ENCODE measurements at regions not wholly inside any gene's neighbourhood (a gene's known extent, or its start where the extent isn't known, plus 50 kb on each side); places are given as distances from the start of the nearest gene placed in this dataset.
"Not testable (repeated sequence)": the region's sequence is repeated elsewhere in the genome, so short reads cannot be mapped to it uniquely, and the experiment has no call there.

DNA sequence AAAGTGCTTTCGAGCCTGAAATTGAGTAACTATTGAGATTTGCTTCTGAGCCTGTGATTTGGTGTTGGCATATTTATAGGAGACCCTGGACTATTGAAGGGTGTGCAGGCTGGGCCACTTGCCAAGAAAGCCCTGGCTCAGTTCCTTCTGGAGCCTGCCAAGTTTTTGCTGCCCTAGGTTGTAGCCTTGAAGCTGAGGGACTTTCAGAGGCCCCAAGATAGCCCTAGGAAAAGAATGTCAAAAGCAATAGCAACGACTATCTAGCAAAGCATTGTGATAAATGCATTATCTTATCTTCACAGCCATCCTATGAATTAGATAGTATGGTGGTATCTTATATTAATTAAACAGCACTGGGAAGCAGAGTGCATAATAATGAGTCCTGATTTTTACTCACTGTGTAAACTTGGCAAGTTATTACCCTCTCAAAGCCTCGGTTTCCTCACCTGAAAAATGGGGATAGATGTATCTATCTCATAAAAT lies 473.7 kb upstream of the PODXL start:
- no peak for DNase-seq (ENCODE audit: low read depth in 1 of 2, low spot score in 1 of 2)

DNA sequence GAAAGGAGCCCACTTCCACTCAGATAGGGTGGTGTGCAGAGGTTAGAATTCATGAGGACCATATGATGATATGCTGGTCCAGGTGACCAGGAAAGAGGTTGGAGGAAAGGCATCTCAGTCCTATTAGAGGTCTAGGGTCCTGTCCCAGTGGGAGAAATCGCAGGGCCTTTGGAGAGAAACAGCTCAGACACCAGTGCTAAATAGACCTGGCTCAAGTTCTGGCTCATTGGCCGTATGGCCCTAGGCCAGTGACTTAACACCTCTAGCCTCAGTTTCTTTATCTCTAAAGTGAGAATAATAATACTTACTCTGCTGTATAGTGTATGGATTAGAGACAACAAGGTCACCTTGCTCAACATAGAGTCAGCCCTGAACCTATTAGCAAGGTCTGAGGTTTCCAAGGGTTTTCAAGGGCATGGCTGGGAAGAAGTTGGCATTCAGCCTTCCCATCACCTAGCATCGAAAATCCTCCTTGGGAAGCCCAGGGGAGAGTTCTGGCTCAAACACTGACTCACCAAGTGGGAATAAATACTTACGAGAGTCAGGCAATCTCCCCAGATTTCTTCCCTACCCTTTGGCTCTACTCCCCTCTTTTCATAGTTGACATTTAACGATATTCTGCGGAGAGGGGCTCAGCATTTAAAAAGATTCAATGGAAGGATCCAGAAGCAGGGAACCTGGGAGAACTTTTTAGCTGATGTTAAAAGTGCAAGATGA lies 473.1 kb upstream of the PODXL start:
- no peak for DNase-seq (ENCODE audit: low read depth in 1 of 2, low spot score in 1 of 2)

- no peak for DNase-seq (ENCODE audit: low read depth in 1 of 2, low spot score in 1 of 2)
These were observed 471.9 kb upstream of the PODXL start for GRCh38 chr7:132028144-132028920.

DNA sequence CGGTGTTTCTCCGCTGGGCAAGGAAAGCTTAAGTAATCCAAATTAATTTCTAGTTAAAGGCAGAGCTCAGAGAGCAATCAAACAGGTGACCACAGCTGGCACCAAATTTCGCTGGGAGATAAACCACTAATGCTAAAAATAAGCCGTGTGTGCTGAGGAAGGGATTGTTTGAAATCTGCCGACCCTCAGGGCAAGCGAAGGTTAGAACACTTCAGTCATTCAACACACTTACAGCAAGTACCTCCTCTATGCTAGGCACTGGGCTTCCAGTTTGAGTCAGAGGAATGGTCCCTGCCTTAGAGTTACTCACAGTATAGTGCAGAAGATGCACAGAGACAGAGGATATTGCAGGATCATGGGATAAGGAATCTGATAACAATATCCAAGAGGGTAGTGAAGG lies 467.9 kb upstream of the PODXL start:
- DNase-seq (ENCODE audit: low read depth in 1 of 2, low spot score in 1 of 2), result no peak

DNA sequence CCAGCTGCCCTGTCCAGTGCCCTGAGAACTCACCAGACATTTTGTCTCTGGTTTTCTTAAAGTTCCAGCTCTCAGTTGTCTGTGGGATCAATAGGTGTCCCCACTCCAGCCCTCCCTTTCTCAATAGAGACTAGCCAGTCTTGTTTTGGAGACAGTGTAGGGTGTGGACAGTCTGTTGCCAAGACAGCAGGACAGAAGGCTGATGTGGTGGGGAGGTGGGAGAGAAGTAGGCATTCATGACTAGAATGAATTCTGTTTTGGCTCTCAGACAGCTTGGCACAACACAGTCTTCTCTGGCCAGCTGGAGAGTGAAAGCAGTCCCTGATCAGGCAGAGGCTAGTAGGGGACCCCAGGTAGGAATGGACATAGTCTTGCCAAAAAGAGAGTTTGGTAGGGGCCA lies 467.0 kb upstream of the PODXL start:
- no peak for DNase-seq (ENCODE audit: low read depth in 1 of 2, low spot score in 1 of 2)

DNA sequence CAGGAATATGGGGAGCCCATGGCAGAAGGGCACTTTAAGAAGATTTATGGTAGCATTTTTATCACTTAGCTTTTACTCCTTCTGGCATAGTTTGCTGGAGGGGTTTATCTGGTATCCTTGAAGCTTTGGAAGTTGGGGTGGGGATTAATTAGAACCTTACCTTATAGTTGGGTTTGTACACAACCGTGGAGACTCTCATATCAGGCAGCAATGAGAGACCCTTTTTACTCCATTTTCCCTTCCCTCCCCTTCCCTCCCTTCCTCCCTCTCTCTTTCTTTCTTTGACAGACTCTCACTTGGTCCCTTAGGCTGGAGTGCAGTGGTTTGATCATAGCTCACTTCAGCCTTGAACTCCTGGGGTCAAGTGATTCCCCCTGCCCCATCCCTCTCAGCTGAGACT lies 465.8 kb upstream of the PODXL start:
- DNase-seq (ENCODE audit: low read depth in 1 of 2, low spot score in 1 of 2), result no peak

DNA sequence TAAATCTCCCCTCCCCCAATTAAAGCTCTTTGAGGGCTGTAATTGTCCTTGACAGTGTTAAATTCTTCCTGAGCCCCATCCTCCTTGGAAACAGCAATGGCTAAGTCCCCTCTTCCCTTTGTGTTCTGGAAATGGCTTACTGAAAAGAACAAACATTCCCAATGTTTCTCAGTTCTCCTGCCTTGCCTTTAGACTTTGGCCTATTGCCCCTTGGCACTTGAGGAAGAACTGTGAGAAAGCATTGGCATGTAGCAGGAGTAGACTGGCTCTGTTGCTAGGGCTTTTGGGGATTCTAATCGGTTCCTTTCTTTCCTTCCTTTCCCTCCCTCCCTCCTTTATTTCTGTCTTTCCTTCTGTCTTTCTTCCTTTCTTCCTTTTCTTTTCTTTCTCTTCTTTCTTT lies 463.3 kb upstream of the PODXL start:
- DNase-seq (ENCODE audit: low read depth in 1 of 2, low spot score in 1 of 2), result no peak

DNA sequence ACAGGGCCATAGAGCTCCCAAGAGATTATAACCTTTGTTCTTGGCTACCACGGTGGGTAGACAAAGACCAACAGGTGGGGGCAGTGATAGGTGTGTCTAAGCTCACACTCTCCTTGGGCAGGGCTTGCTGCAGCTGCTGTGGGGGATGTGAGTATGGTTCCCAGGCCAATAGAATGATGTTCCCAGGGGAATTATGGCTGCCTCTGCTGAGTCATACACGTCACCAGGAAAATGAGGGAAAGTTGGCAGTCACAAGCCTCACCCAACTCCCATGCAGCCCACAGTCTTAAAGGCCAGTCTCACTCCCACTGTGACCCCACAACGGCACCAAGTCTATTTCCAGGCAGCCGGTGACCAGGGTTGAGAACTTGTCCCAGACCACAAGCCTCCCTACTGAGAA lies 453.4 kb upstream of the PODXL start:
- no peak for DNase-seq (ENCODE audit: low read depth in 1 of 2, low spot score in 1 of 2)

GRCh38 chr7:132004529-132004928 lies 448.1 kb upstream of the PODXL start:
- DNase-seq (ENCODE audit: low read depth in 1 of 2, low spot score in 1 of 2), result no peak

DNA sequence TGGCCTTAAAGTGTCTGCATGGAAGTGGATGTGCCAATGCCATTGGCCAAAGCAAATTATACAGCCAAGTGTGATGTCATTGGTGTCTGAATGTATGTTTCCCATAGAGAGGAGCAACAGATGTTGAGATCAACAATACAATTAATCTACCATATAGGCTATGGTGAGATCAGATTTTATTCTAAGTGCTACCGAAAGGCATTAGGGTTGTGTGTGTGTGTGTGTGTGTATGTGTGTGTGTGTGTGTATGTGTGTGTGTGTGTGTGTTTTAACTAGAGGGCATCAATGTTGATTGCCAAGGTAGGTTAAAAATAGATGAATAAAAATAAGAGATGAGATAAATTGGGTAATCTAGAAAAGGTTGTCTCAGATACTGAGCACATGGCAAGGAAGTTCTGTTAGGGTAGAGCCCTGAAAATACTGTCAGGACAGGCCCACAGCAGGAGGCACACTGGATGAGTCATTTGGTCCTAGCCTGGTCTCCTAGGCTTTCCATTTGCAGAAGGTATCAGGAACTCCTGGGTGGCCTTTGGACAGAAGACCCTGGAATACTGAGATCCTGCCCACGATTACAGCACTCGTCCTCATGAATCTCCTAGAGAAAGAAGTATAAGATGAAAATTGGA lies 446.0 kb upstream of the PODXL start:
- DNase-seq (ENCODE audit: low read depth in 1 of 2, low spot score in 1 of 2), result no peak

- no peak for DNase-seq (ENCODE audit: low read depth in 1 of 2, low spot score in 1 of 2)
These were observed 444.7 kb upstream of the PODXL start for GRCh38 chr7:132001146-132001545.

- no peak for DNase-seq (ENCODE audit: low read depth in 1 of 2, low spot score in 1 of 2)
These were observed 442.8 kb upstream of the PODXL start for GRCh38 chr7:131999193-131999592.

DNA sequence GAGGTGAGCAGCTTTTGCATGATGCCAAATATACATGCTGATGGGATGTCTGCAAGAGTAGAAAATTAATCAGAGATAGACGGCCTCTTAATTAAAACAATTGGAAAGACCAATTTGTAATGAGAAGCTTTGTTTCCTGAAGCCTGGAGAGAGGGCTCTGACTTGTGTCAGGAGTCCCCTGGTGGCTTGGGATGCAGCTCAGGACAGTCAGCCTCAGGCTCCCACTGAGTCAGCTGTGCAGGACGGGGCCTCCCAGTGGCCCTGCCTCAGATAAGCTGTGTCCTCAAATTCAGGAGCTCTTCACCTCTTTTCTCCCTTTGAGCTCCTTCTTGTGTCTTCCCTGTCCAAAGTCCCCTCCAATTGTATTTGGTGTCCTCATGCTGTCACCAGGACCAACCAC lies 438.9 kb upstream of the PODXL start:
- DNase-seq (ENCODE audit: low read depth in 1 of 2, low spot score in 1 of 2), result no peak

DNA sequence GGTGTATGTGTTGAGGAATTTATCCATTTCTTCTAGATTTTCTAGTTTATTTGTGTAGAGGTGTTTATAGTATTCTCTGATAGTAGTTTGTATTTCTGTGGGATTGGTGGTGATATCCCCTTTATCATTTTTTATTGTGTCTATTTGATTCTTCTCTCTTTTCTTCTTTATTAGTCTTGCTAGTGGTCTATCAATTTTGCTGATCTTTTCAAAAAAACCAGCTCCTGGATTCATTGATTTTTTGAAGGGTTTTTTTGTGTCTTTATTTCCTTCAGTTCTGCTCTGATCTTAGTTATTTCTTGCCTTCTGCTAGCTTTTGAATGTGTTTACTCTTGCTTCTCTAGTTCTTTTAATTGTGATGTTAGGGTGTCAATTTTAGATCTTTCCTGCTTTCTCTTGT lies 424.6 kb upstream of the PODXL start:
- DNase-seq (ENCODE audit: low read depth in 1 of 2, low spot score in 1 of 2), result not testable (repeated sequence)

DNA sequence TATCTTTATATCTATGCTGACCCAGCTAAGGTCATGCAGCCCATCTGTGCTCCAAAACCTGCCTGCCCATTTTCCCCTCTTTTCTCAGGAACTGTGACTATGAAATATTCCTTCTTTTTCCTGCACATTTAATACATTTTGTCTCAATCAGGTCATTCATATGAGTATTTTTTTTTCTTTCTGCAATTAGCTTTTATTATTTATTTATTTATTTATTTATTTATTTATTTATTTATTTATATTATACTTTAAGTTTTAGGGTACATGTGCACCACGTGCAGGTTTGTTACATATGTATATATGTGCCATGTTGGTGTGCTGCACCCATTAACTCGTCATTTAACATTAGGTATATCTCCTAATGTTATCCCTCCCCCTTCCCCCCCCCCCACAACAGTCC lies 421.7 kb upstream of the PODXL start:
- DNase-seq (ENCODE audit: low read depth in 1 of 2, low spot score in 1 of 2), result not testable (repeated sequence)

DNA sequence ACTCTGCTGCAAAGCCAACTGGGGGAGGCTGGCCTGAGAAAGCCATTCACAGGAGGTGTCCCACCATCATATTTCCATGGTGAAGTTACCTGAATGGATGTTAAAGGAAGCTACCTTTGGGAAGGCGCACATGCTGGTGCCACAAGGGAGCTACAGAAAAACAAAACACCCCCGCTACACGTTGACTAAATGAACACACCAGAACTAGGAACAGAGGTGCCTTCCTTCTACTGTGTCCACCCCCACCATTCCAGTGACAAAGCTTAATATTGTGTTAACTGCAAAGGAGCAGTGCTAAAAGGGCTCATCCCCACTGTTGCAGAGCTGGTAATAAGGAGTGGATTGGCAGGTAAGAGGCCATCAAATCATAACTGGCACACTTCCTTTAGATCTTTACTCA lies 420.0 kb upstream of the PODXL start:
- DNase-seq (ENCODE audit: low read depth in 1 of 2, low spot score in 1 of 2), result no peak

- DNase-seq (ENCODE audit: low read depth in 1 of 2, low spot score in 1 of 2), result no peak
These were observed 418.2 kb upstream of the PODXL start for GRCh38 chr7:131974671-131975070.

GRCh38 chr7:131972251-131972650 lies 415.8 kb upstream of the PODXL start:
- DNase-seq (ENCODE audit: low read depth in 1 of 2, low spot score in 1 of 2), result no peak

GRCh38 chr7:131970602-131971001 lies 414.2 kb upstream of the PODXL start:
- no peak for DNase-seq (ENCODE audit: low read depth in 1 of 2, low spot score in 1 of 2)

GRCh38 chr7:131969560-131969959 lies 413.1 kb upstream of the PODXL start:
- DNase-seq (ENCODE audit: low read depth in 1 of 2, low spot score in 1 of 2), result no peak

DNA sequence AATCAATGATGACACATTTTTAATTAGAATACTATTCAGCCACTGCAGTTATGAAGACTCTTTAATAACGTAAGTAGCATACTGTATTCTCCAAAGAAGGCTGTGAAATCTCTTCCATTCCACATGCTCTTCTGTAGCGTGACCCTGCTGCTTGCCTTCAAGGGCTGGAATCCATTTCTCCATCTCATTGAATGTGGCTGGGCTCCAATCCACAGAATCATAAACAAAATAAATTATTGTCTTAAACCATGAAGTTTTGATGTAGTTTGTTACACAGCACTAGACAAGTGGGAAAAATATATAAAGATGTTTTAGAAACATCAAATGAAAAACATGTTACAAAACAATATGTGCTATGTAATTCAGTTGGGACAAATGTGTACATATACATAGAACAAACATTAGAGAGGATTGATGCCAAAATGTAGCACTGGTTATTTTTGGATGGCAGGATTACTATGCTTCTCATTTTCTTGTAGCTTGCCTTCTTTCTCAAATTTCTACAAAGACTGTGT lies 410.8 kb upstream of the PODXL start:
- DNase-seq (ENCODE audit: low read depth in 1 of 2, low spot score in 1 of 2), result no peak

DNA sequence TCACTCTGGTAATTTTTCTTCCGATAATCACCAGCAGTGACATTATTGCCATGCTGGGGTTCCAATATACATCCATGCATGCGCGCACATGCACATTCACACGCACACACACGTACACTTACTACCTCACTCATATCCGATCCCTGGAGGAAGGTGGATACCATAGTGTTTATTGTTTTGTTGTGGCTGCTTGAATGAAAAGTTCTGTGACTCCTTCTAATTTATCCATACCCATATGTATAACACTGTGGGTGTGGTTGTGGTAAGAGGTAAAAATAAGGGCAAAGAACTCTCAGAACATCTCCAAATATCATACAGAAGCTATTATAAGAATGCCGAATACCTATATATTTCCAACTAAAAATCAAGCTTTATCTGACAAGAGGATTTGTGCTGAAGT lies 407.8 kb upstream of the PODXL start:
- no peak for DNase-seq (ENCODE audit: low read depth in 1 of 2, low spot score in 1 of 2)
